ENCODE measurements at regions not wholly inside any gene's neighbourhood (a gene's known extent, or its start where the extent isn't known, plus 50 kb on each side); places are given as distances from the start of the nearest gene placed in this dataset.

- TF ChIP-seq CTCF (IDR thresholded peaks at IDR 0.05) (no peak), POLR2A (IDR thresholded peaks at IDR 0.05) (no peak)
Measured at GRCh38 chr10:111473361-111473760, 396.5 kb downstream of the ADRA2A start.
